NCI-H1092 (cell line): ENCODE measurements at regions not wholly inside any gene's neighbourhood (a gene's known extent, or its start where the extent isn't known, plus 50 kb on each side); places are given as distances from the start of the nearest gene placed in this dataset.

Experiments used
- DNase-seq: peaks from one replicate; lab custom pipeline; 2025; lab: John Stamatoyannopoulos, UW

DNA sequence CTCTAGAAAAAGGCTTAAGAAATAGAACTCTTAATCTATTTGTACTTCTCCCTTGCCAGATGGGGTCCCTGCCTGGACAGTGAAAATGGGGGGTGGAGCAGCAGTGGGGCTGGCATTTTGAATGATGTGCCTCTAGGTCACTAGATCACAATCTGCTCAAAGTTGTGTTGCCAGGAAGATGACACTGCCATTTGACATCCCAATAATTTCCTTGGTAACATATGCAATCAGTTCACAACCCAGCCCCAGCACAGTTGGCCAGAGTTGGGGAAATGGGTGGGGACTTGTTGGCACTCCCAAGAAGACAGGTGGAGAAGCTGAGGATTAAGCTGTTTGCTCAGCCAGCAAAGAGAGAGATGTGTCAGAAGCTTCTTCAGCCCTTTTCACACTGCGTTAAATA is 558.3 kb upstream of the KLHL29 start:
- DNase-seq, result no peak

DNA sequence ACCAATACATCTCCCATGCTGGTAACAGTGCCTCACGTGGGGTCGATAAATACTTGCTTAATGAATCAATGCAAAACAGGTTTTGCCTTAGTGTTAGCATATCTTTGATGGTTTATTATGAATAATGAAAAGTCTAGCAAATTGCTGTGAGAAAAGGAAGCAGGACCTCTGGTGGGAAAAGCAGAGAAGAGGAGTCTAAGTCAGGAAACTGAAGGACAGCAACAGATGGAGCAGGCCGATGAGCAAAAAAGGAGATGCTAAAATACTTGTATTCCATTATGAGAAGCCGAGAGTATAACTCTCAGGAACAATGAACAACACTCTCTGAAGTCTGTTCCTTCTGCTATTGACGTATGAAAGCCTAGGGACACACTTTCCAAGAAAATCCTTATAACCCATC is 555.2 kb upstream of the KLHL29 start:
- DNase-seq, result no peak

DNA sequence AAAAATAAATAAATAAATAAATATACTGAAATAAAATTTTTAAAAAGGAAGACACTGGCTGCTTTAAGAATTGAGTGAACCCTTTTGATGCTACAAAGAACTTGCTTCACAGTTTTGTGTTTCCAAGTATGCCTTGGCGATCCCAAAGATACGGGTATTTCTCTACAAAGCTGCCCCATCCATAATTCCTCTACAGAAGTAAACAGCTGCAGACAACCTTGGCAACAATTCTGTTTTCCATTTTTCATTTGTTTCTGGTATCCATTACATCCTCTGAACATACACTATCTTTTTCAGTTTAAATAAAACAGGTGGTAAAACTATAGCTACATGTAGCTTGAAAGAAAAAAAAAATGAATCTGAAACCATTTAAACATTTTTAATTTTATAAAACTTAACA is 552.8 kb upstream of the KLHL29 start:
- no peak for DNase-seq

DNA sequence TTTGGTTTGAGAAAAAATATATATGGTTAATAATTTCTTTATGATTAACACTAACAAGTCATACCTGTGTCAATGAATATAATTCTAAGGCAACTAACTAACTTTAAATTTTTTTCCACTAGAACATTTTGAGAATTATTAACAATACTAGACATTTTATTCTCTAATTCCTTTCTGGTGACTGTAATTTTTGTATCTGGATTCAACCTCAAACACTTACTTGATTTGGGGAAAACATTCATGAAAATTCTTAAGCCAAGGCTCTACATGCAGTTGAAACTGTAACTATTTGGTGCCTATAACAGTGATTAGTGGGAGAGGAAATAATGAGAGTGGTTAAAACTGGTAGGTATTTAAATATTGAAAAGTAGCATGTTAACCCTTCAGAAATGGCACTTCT is 546.5 kb upstream of the KLHL29 start:
- no peak for DNase-seq

DNA sequence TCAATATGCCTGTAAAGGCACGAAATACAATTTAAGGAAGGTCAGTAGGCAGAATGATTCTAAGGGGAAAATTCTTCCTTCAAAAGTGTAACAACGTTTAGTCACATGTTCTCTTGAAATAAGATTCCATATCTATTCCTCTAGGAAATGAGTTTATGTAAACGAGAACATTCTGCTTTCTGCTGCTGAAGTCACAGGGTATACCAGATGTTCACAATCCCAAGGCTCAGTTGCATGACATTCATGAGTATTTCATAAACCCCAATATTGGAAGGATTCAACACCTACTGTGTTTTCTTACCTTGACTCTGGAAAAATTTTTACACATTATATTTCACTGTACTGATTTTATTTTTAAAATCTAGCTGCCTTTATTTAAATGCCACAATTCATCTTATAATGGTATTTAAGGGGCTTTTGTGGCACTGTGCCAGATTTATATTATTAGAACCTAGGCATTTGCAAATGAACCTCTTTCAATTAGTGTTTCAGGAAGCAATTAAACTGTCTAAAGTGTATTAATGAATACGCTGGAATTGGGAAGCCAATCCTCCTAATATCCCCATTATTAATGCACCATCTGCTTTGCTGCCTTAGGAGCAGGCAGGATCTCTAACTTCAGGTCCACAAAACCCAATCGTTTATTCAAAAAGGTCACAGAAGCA is 542.6 kb upstream of the KLHL29 start:
- DNase-seq, result no peak

DNA sequence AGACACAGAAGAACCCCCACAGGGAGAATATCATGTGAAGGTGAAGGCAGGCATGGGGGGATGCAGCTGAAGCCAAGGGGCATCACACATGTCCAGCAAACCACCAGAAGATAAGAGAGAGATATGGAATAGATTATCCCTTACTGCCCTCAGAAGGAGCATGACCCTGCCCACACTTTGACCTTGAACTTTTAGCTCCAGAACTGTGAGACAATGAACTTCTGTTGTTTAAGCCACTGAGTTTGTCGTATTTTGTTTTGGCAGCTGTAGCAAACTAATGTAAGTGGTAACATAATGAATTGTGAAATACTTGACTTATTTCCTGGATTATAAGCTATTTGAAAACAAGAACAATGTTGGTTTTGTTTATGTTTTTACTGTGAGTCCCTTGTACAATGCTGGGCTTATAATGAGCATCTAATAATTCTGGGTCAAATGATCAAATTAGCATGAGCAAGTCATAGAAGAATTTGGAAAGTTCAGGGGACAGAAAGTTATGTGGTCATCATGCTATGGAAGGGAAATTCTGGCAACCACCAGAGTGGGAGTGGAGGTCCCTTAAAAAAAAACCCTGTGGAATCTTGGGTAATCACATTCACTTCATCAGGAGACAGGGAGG is 541.0 kb upstream of the KLHL29 start:
- no peak for DNase-seq

DNA sequence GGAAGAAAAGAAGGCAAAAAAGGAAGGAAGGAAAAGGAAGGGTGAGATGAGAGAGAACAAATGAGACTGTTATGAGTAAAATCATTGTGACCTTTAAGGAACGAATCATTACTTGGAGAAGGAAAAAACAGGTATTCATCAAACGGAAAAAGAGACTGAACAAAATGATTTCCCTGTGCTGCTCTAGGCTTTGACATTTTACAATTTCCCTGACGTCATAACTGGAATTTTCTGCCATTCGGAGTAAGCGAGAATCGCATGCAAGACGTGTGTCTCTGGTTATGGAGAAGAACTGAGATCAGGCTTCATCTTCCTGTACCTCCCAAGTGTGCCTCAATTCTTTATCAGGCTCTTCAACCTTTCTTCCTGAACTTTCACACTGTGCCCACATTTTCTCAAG is 534.7 kb upstream of the KLHL29 start:
- DNase-seq, result no peak

DNA sequence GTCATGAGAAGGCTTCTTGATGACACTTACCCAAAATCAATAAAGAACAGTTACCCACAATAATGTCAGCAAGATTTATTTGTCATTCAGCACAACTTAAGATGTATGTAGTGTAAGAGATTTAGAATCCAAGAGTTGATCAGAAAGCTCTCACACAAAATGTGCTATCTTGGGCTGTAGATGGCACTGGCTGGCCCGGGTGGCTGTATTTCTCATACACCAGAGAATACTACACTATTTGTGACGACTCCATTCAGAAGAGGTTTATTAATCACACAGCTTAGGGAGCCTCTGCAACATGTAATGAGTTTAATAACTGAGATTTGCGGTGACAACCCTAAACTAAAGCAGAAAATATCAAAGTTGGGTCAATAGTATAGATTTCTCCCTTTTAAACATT is 530.4 kb upstream of the KLHL29 start:
- no peak for DNase-seq

DNA sequence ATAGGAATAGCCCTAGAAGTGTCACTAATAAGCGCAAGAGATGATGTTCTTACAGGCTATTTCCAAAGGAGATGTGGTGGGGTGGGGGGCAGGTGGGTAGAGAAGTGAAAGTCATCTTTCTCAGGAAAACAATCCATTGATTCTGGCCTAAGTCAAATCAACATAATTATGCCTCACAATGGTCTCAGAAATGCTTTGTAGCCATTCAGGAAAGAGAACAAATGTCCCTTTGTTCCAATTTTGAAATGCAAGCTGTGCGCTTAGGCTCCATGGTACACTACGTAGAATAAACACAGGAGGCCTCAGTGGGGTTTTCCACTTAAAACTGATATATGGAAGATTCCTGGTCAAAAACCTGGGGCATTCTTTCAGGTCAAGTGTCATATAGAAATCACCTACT is 529.9 kb upstream of the KLHL29 start:
- DNase-seq, result no peak

DNA sequence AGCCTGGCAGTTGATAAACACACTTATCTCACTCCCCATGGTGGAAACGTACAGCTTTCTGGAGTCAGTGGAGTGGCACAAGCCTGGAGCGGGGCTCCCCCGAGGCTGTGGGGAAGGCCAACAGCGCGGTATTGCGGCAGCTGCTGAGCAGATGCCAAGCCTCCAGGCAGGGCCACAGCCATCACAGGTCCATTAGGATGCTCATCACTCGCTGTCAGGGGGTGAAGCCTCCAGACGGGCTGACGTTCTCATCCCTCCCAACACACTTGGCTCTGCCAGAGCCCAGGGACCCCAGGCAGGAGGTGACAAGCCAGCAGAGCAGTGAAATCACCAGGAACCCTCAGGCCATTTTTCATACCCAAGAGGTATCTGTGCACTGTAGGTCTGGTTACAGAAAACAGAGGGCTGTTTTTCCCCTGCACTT is 529.2 kb upstream of the KLHL29 start:
- peak; percentile 4 for DNase-seq

DNA sequence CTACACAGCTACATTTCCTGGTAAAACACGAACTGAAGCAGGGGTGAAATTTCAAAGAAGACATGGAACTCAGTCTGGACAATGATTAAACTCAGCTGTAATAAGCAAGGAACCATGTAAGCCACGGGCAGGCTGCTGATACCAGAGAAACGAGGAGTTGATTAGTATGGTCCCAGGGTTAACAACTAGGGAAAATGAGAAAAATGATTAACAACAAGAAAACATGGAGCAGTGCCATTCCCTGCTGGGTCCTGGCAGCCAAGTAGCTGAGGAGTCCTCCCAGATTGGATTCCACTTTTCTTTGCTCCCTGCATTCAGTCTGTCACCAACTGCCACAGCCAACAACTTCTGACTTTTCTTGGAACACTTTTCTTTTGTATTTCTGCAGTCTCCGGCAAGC is 517.0 kb upstream of the KLHL29 start:
- DNase-seq, result no peak

DNA sequence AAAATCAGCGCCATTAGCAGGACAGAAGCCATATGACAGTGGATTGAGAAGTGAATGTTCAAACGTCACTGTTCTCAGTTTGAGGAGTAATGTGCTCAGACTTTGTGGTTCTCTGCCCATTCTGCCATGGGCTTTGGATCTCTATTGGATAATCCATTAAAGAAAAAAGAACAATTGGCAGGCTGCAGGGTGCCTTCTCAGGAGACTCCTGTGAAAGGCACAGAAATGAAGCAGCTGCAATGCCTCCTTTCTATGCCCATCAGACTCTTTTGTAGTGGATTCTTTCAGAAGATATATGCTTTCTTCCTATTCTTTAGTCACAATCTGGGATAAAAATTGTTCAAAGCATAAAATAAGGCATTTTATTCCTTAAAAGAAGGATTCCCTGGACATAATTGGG is 506.9 kb upstream of the KLHL29 start:
- no peak for DNase-seq

DNA sequence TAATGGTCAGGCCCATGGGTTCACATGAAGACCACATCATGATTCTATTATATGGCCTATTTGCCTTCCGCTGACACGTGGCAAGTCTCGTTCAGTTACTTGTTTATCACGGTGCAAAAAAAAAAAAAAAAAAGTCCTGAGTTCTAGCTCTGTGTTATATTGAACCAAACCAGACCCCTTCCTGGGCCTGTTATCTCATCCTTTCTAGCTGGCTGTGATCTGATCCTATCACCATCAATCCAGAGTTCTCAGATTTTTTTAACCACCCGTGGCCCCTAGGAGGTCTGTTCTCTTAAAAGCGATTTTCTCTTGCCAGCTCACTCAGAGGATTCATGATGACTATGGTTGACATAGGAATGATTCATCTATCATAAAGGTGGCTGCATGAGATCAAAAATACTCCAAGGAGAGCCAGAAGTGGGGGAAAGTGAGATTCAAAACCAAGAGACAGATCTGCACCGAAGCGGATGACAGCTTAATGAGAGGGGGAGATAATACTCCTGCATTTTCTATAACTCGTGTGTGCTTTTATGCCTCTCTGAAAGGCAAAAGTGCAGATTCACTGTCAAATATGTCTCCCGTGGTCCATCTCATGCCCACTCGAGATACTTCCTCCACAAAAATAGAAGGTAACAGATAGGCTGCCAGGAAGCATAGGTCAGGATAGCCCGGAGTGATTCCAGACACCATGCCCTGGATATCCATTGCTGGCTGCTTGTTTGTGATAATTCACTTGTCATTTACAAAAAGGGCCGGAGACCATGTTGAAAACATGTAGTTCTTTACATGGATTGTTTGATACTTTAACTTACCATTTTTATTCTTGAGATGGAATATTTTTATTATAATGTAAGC is 505.7 kb upstream of the KLHL29 start:
- DNase-seq, result no peak

DNA sequence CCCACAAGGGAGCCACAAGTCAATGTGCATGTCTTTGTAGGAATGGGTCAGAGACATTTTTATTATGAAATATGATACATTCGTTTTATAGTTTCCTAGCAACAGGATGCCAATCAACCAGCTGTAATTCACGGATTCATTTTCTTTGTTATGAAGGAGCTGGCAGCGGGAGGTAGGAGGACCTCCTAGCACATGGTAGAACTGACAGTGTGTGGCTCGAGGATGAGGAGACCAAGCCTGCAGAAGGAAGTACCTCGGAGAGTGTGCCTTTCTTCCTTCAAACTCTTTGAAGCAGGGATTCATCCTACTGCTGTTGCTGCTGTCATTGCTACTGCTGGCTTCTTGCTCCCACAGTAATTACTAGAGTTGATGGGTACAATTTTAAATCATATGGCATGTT is 504.8 kb upstream of the KLHL29 start:
- no peak for DNase-seq

DNA sequence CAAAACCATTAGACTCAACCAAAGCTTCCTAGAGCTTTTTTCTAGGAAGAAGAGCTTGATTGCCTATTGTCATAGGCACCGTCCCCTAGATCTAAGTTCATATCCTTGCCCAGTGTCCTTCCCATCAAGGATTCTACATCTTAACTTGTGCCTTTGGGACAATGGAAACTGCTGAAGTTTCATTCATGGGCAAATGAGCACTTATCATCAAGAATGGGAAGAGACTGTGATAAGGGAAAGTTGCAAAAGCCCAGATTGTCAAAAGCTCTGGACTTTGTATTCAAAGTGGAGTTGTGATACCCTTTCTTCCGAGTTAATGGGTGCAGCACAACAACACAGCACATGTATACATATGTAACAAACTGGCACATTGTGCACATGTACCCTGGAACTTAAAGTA is 503.0 kb upstream of the KLHL29 start:
- no peak for DNase-seq

DNA sequence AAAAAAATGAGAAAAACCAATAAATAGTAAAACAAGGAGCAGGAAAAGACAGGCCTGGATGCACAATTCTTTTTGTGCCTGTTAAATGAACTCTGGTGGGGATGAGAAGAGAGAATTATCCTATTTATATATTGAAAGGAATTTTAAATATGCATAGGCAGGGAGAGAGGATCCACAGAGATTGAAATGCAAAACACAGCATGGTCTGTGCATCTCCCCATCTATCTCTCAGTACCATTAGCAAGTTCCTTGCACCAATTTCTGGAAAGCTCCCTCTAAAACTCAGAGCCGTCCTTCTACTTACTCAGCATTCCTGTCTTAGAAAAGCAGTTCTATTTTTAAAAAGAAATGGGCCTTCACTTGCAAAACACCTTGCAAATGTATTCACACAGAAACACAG is 502.3 kb upstream of the KLHL29 start:
- no peak for DNase-seq

DNA sequence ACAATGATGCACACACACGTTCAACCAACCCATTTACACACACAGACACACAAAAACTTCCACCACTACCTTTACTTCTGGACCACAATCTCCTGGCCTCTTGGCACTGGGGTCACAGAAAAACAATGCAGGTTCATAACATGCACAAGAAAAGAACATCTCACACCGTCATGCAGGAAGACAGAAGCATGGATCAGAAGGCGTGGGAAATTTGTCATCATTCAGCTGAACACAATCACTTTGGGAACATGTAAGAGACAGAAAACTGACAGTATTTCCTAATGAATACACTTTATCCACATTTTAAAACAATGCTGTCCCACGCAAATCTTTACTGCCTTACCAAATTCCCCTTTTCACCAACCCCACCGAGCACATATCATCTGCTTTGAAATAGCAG is 501.9 kb upstream of the KLHL29 start:
- no peak for DNase-seq

DNA sequence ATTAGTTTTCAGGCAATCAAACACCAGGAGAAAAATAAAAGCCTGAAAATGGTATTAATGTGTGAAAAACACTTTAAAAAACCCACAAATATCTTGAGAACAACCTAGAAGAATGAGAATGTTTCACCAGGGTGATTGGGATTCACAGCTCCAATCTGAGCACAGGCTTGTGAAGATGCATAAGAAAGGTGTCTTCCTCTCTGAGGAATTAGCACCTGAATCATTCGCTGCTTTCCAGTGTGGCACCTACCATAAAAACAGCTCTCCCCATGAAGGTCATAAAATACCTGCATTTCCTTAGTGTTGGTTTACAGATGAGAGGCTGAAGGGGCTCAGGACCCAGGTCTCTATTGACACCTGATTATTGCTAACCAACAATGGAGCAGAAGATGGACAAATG is 499.7 kb upstream of the KLHL29 start:
- DNase-seq, result no peak

DNA sequence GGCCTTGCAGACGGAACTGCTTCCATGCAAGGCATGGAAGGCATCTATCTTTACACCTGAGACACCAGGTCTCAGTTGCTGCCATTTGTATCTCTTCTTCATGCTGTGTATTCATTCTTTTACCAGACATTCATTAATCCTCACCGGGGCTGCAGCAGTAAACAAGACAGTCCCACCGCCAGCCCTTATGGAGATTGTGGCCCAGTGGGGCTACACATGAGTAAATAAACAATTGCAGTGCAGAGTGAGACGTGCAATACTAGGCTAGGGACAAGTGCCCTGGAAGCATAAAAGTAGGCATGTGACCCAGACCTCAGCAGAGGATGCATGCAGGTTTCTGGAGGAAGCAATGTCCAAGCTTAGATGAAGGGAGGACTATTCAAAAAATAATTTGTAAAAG is 497.6 kb upstream of the KLHL29 start:
- no peak for DNase-seq

DNA sequence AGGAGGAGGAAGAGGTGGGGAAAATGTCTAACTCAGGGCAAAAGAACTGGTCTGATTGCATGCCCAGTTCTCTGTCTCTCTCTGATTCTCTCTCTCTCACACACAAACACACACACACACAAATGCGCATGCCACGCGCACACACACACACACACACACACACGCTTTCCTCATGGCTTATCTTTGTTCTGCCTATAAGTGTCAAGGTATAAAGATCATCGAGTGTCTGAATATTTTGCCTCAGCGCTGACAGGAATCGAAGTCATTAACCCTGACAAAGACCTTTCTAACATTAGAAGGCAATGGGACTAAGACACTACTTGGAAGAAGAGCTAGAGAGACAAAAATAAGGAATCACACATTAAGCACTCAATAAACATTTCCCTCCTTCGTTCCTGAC is 497.1 kb upstream of the KLHL29 start:
- no peak for DNase-seq

DNA sequence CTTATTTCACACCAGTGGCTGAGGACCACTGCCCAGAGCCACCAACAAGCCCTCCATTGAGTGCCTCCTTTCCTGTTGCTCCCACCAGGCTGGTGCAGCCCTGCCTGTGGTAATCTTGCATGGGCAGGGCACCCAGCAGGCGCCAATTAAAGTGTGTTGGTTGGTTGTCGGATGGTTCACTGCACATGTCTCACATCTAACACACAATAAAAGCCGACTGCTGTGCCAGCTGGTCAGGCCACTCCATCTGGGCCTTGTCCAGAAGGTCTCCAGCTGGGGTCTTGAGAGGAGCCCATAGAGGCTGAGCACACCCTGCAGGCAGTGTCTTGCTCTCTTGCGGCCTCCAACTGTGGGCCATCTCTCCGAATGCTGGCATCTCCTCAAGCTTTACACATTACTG is 494.8 kb upstream of the KLHL29 start:
- DNase-seq, result no peak

DNA sequence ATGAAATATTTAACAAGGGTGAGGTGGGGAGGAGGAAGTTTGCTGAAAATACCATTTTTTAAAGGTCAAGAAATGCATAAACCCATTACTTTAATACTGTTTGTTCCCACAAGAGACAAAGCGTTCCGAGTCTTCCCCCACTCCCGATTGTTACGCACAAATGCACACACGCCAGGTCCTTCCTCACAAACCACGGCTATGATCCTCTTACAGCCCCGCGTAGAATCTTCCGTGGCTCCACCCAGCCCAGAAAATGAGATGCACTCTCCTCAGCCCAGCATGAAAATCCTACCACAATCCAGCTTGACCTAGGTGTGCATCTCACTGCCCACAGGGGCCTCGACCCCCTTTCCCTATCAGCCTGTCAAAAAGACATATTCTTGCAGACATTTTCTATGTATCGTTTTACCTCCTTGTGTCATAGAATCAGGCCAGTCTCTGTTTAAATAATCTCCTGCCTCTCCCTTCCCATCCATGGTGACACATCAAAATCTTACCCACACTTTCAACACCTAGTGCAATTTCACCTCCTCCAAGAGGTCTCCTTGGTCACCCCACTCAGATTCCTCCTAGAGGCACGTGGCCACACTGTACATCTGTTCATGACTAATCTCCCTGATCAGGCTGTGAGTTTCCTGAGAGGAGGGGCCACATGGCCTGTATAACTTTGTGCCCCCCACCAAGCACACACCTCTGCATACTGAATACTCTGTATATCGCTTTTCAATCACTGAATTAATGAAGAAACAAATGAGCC is 491.0 kb upstream of the KLHL29 start:
- DNase-seq, result no peak

DNA sequence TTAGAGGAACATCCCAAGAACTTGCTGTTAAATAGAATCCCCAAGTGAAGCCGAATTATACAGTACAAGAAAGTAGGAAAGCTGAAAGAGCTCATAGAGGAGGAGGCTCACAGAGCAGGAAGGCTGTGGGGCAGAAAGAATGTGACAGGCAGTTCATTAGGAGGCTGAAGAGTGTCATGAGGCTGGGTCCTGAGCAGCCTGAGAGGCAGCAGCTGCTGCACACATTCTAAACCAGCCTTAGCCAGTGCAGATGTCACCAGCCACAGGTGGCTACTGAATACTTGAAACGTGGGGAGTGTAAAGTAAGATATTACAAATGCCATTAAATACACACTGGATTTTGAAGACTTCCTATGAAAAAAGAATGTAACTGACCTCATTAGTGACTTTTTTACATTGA is 490.2 kb upstream of the KLHL29 start:
- no peak for DNase-seq
